ENCODE measurements at regions not wholly inside any gene's neighbourhood (a gene's known extent, or its start where the extent isn't known, plus 50 kb on each side); places are given as distances from the start of the nearest gene placed in this dataset.

GRCh38 chr5:120954255-120954654 lies 490.2 kb downstream of the PRR16 start:
- TF ChIP-seq CTCF (IDR thresholded peaks at IDR 0.05) (no peak), POLR2AphosphoS5 (IDR thresholded peaks at IDR 0.05) (no peak)
